ENCODE measurements at regions not wholly inside any gene's neighbourhood (a gene's known extent, or its start where the extent isn't known, plus 50 kb on each side); places are given as distances from the start of the nearest gene placed in this dataset.

- TF ChIP-seq EZH2phosphoT487 (IDR thresholded peaks at IDR 0.05; ENCODE audit: borderline replicate concordance, low read length), result no peak
- TF ChIP-seq, protein P1, sequence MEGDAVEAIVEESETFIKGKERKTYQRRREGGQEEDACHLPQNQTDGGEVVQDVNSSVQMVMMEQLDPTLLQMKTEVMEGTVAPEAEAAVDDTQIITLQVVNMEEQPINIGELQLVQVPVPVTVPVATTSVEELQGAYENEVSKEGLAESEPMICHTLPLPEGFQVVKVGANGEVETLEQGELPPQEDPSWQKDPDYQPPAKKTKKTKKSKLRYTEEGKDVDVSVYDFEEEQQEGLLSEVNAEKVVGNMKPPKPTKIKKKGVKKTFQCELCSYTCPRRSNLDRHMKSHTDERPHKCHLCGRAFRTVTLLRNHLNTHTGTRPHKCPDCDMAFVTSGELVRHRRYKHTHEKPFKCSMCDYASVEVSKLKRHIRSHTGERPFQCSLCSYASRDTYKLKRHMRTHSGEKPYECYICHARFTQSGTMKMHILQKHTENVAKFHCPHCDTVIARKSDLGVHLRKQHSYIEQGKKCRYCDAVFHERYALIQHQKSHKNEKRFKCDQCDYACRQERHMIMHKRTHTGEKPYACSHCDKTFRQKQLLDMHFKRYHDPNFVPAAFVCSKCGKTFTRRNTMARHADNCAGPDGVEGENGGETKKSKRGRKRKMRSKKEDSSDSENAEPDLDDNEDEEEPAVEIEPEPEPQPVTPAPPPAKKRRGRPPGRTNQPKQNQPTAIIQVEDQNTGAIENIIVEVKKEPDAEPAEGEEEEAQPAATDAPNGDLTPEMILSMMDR (IDR thresholded peaks at IDR 0.05; ENCODE audit: low read depth, low read length, poor library complexity, severe bottlenecking), result no peak
- H3K9me2 ChIP-seq (replicated peaks; ENCODE audit: control insufficient read depth, low read length), result no peaks in the 10 kb centered on the region
These were observed 567.7 kb downstream of the TFAP2B start for GRCh38 chr6:51386347-51386836.

GRCh38 chr6:51387907-51388306, 569.2 kb downstream of the TFAP2B start:
- Histone ChIP-seq H3K4me3 (ENCODE audit: low read length) (no peak overlapping the region), H3K27me3 (ENCODE audit: control insufficient read depth, low read length) (no peaks in the 10 kb centered on the region), H3K9me2 (replicated peaks; ENCODE audit: control insufficient read depth, low read length) (no peaks in the 10 kb centered on the region), H3K79me2 (ENCODE audit: control insufficient read depth, low read length) (no peaks in the 10 kb centered on the region), H3K9me3 (ENCODE audit: control insufficient read depth, insufficient read depth, low read length) (no peaks in the 10 kb centered on the region), H3F3A (ENCODE audit: control insufficient read depth, insufficient read depth) (no peaks in the 10 kb centered on the region), H3K27ac (ENCODE audit: low read depth, low read length) (no peak overlapping the region), H4K20me1 (ENCODE audit: control insufficient read depth, insufficient read depth, low read depth, low read length) (no peaks in the 10 kb centered on the region), H3K4me1 (ENCODE audit: control insufficient read depth, low read length) (no peaks in the 10 kb centered on the region), H3K4me2 (ENCODE audit: low read length) (no peak overlapping the region), H3K36me3 (ENCODE audit: control insufficient read depth, low read length) (no peaks in the 10 kb centered on the region)
- TF ChIP-seq EZH2phosphoT487 (IDR thresholded peaks at IDR 0.05; ENCODE audit: borderline replicate concordance, low read length), result no peak
- TF ChIP-seq, protein P1 (IDR thresholded peaks at IDR 0.05; ENCODE audit: low read depth, low read length, poor library complexity, severe bottlenecking), result no peak

More at GRCh38 chr6:51386347-51386836, 567.7 kb downstream of the TFAP2B start:
- Histone ChIP-seq H3K27me3 (ENCODE audit: control insufficient read depth, low read length) (no peaks in the 10 kb centered on the region), H3K4me2 (ENCODE audit: low read length) (no peak overlapping the region), H3K27ac (ENCODE audit: low read depth, low read length) (no peak overlapping the region), H3K79me2 (ENCODE audit: control insufficient read depth, low read length) (no peaks in the 10 kb centered on the region), H3K4me1 (ENCODE audit: control insufficient read depth, low read length) (no peaks in the 10 kb centered on the region), H4K20me1 (ENCODE audit: control insufficient read depth, insufficient read depth, low read depth, low read length) (no peaks in the 10 kb centered on the region), H3F3A (ENCODE audit: control insufficient read depth, insufficient read depth) (no peaks in the 10 kb centered on the region), H3K36me3 (ENCODE audit: control insufficient read depth, low read length) (no peaks in the 10 kb centered on the region), H3K4me3 (ENCODE audit: low read length) (no peak overlapping the region), H3K9me3 (ENCODE audit: control insufficient read depth, insufficient read depth, low read length) (no peaks in the 10 kb centered on the region)

GRCh38 chr6:51394061-51394460, 575.4 kb downstream of the TFAP2B start:
- no peak overlapping the region for H3K4me3 ChIP-seq (ENCODE audit: low read length)
- no peaks in the 10 kb centered on the region for H4K20me1 ChIP-seq (ENCODE audit: control insufficient read depth, insufficient read depth, low read depth, low read length)
- TF ChIP-seq EZH2phosphoT487 (IDR thresholded peaks at IDR 0.05; ENCODE audit: borderline replicate concordance, low read length), result no peak
- TF ChIP-seq, protein P1 (IDR thresholded peaks at IDR 0.05; ENCODE audit: low read depth, low read length, poor library complexity, severe bottlenecking), result no peak
- H3F3A ChIP-seq (ENCODE audit: control insufficient read depth, insufficient read depth), result no peaks in the 10 kb centered on the region
- no peak overlapping the region for H3K4me2 ChIP-seq (ENCODE audit: low read length)
- no peaks in the 10 kb centered on the region for H3K4me1 ChIP-seq (ENCODE audit: control insufficient read depth, low read length)
- H3K9me3 ChIP-seq (ENCODE audit: control insufficient read depth, insufficient read depth, low read length), result no peaks in the 10 kb centered on the region
- no peaks in the 10 kb centered on the region for H3K79me2 ChIP-seq (ENCODE audit: control insufficient read depth, low read length)
- no peaks in the 10 kb centered on the region for H3K36me3 ChIP-seq (ENCODE audit: control insufficient read depth, low read length)
- H3K27ac ChIP-seq (ENCODE audit: low read depth, low read length), result no peak overlapping the region
- H3K27me3 ChIP-seq (ENCODE audit: control insufficient read depth, low read length), result no peaks in the 10 kb centered on the region
- no peaks in the 10 kb centered on the region for H3K9me2 ChIP-seq (replicated peaks; ENCODE audit: control insufficient read depth, low read length)
